Loucy (cell line): ENCODE measurements at regions not wholly inside any gene's neighbourhood (a gene's known extent, or its start where the extent isn't known, plus 50 kb on each side); places are given as distances from the start of the nearest gene placed in this dataset.
A peak's percentile ranks its signal among the peaks of the same experiment; 100 is the strongest.

ENCODE experiments used
- H2AFZ ChIP-seq: fragments of 200-600 bp; sonication (generic); 2 replicates; pipeline ENCODE4 v1.6.0; 2016; ENCODE audit warnings: antibody characterized with exemption, mild to moderate bottlenecking, low read length, moderate library complexity
- H3F3A ChIP-seq: fragments of 200-600 bp; 2 replicates; pipeline ENCODE4 v1.6.0; 2016; ENCODE audit warnings: antibody characterized with exemption, low read depth, mild to moderate bottlenecking
- H3K27me3 ChIP-seq: fragments of 200-600 bp; sonication (generic); 2 replicates; pipeline ENCODE4 v1.6.1; 2014; ENCODE audit warnings: low read length, mild to moderate bottlenecking; ENCODE audit not compliant: insufficient read depth, poor library complexity, severe bottlenecking
- H3K36me3 ChIP-seq: fragments of 200-600 bp; sonication (generic); 2 replicates; pipeline ENCODE4 v1.6.1; 2016; ENCODE audit warnings: low read length; ENCODE audit not compliant: insufficient read depth
- H3K4me1 ChIP-seq: fragments of 200-600 bp; sonication (generic); 2 replicates; pipeline ENCODE4 v1.5.1; 2014; ENCODE audit warnings: low read length, mild to moderate bottlenecking; ENCODE audit not compliant: insufficient read depth, poor library complexity, severe bottlenecking
- H3K4me2 ChIP-seq: fragments of 200-600 bp; sonication (generic); 2 replicates; pipeline ENCODE4 v1.6.0; 2014; ENCODE audit warnings: antibody characterized with exemption, low read length, low read depth, mild to moderate bottlenecking; ENCODE audit not compliant: poor library complexity, severe bottlenecking
- H3K4me3 ChIP-seq: fragments of 200-600 bp; sonication (generic); 2 replicates; pipeline ENCODE4 v1.5.1; 2014; ENCODE audit warnings: low read length, mild to moderate bottlenecking, mixed read lengths; ENCODE audit not compliant: poor library complexity, severe bottlenecking
- H3K79me2 ChIP-seq: fragments of 200-600 bp; sonication (generic); 2 replicates; pipeline ENCODE4 v1.6.1; 2014; ENCODE audit warnings: low read length; ENCODE audit not compliant: insufficient read depth
- H3K9ac ChIP-seq: fragments of 200-600 bp; sonication (generic); 2 replicates; pipeline ENCODE4 v1.6.0; 2014; ENCODE audit warnings: mild to moderate bottlenecking, low read depth, low read length, moderate library complexity; ENCODE audit not compliant: poor library complexity, severe bottlenecking
- H3K9me2 ChIP-seq: fragments of 200-600 bp; sonication (generic); replicated peaks from 2 replicates; pipeline ENCODE4 v1.6.1; 2016; ENCODE audit warnings: low read depth, low read length, mixed read lengths
- H3K9me3 ChIP-seq: fragments of 200-600 bp; sonication (generic); 2 replicates; pipeline ENCODE4 v1.6.1; 2014; ENCODE audit warnings: mild to moderate bottlenecking, antibody characterized with exemption, low read length, low read depth; ENCODE audit not compliant: insufficient read depth
- H4K20me1 ChIP-seq: fragments of 200-600 bp; sonication (generic); 2 replicates; pipeline ENCODE4 v1.6.0; 2014; ENCODE audit warnings: antibody characterized with exemption, low read length, mild to moderate bottlenecking; ENCODE audit not compliant: insufficient read depth, poor library complexity, severe bottlenecking
- EZH2phosphoT487 ChIP-seq: fragments of 200-600 bp; IDR thresholded peaks from 2 replicates; pipeline ENCODE4 v1.6.1; 2018; ENCODE audit warnings: antibody characterized with exemption, mild to moderate bottlenecking, moderate library complexity, borderline replicate concordance
- TF ChIP-seq, protein P1 (sequence below): fragments of 200-600 bp; sonication (generic); conservative IDR thresholded peaks from 2 replicates; pipeline ENCODE4 v1.5.1; 2014; ENCODE audit warnings: mild to moderate bottlenecking, antibody characterized with exemption, low read length

- Histone ChIP-seq H3K27me3 (no peaks in the 10 kb centered on the region), H3K9ac (no peak overlapping the region)
Observed at GRCh38 chr1:239718571-239718970, 332.2 kb downstream of the CHRM3 start.

DNA sequence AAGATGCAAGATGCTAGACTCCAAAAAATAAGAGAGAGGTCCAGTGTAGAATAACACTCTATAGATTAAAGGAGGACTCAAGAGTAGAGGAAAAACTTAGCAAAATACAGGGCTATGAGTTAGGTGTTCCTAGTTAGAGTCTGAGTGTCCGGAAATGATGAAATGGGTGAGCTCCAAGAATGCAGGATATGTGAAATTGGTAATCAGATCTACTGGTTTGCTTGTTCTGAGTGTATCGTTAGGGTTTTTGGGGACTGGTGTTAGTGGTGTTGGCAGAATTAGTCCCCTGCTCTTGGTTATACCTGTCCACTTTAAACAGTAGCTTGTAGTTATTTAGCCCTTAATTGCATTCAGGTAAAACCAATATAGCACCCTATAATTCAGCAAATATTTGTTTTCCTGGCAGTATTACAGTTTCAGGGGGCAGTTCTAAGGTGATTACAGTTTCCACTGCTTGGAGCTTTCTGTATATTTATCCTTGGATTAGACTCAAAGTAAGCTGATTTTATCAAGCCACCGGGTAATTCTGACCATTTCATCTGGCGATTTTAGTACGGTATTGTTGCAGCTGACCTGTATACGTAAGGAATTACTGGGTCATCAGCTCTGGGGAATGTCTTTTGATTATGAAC lies 332.7 kb downstream of the CHRM3 start:
- no peaks in the 10 kb centered on the region for H3K27me3 ChIP-seq
- H3K9ac ChIP-seq: peak overlapping the region; percentile 39
- no peaks in the 10 kb centered on the region for H3K9me3 ChIP-seq
- H3K4me3 ChIP-seq: peak overlapping the region; percentile 59
- TF ChIP-seq EZH2phosphoT487: no peak
- TF ChIP-seq, protein P1, sequence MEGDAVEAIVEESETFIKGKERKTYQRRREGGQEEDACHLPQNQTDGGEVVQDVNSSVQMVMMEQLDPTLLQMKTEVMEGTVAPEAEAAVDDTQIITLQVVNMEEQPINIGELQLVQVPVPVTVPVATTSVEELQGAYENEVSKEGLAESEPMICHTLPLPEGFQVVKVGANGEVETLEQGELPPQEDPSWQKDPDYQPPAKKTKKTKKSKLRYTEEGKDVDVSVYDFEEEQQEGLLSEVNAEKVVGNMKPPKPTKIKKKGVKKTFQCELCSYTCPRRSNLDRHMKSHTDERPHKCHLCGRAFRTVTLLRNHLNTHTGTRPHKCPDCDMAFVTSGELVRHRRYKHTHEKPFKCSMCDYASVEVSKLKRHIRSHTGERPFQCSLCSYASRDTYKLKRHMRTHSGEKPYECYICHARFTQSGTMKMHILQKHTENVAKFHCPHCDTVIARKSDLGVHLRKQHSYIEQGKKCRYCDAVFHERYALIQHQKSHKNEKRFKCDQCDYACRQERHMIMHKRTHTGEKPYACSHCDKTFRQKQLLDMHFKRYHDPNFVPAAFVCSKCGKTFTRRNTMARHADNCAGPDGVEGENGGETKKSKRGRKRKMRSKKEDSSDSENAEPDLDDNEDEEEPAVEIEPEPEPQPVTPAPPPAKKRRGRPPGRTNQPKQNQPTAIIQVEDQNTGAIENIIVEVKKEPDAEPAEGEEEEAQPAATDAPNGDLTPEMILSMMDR: no peak
- peak overlapping the region; percentile 75 for H3K4me2 ChIP-seq
- no peaks in the 10 kb centered on the region for H3K79me2 ChIP-seq
- H4K20me1 ChIP-seq: no peaks in the 10 kb centered on the region
- peaks cover 13% of the 10 kb centered on the region for H3K4me1 ChIP-seq
- H3K36me3 ChIP-seq: no peaks in the 10 kb centered on the region
- no peaks in the 10 kb centered on the region for H3K9me2 ChIP-seq
- no peaks in the 10 kb centered on the region for H3F3A ChIP-seq
- peak overlapping the region; percentile 58; the same call in 1 of the 2 replicates for H2AFZ ChIP-seq

More at GRCh38 chr1:239718571-239718970, 332.2 kb downstream of the CHRM3 start:
- Histone ChIP-seq H3K4me2 (peak overlapping the region; percentile 75), H3K4me1 (peaks cover 13% of the 10 kb centered on the region), H3K4me3 (no peak overlapping the region), H3K9me2 (no peaks in the 10 kb centered on the region), H3K79me2 (no peaks in the 10 kb centered on the region), H3F3A (no peaks in the 10 kb centered on the region), H4K20me1 (no peaks in the 10 kb centered on the region), H3K9me3 (no peaks in the 10 kb centered on the region), H2AFZ (peak overlapping the region; percentile 58; the same call in 1 of the 2 replicates), H3K36me3 (no peaks in the 10 kb centered on the region)
- TF ChIP-seq, protein P1: no peak
- TF ChIP-seq EZH2phosphoT487: no peak

GRCh38 chr1:239719642-239720258 lies 333.4 kb downstream of the CHRM3 start:
- Histone ChIP-seq H3K9me2 (no peaks in the 10 kb centered on the region), H3K9me3 (no peaks in the 10 kb centered on the region), H3K4me1 (peaks cover 13% of the 10 kb centered on the region), H3K27me3 (no peaks in the 10 kb centered on the region), H3K79me2 (no peaks in the 10 kb centered on the region), H3K4me2 (peak overlapping the region; percentile 75), H3K9ac (peak overlapping the region; percentile 39), H3K4me3 (peak overlapping the region; percentile 59), H2AFZ (no peak overlapping the region), H3K36me3 (no peaks in the 10 kb centered on the region), H4K20me1 (no peaks in the 10 kb centered on the region), H3F3A (no peaks in the 10 kb centered on the region)
- TF ChIP-seq, protein P1: no peak
- no peak for TF ChIP-seq EZH2phosphoT487
